HUES64 (cell line): ENCODE measurements at regions not wholly inside any gene's neighbourhood (a gene's known extent, or its start where the extent isn't known, plus 50 kb on each side); places are given as distances from the start of the nearest gene placed in this dataset.

ENCODE experiments used
- H3K27ac ChIP-seq: 2 replicates; pipeline ENCODE4 v1.7.0; 2013; ENCODE audit warnings: low read depth, low read length, inconsistent platforms
- H3K27me3 ChIP-seq: 2 replicates; pipeline ENCODE4 v1.6.1; 2013; ENCODE audit warnings: mild to moderate bottlenecking, low read length; ENCODE audit not compliant: insufficient read depth
- H3K36me3 ChIP-seq: 2 replicates; pipeline ENCODE4 v1.6.1; 2013; ENCODE audit warnings: mild to moderate bottlenecking, low read length; ENCODE audit not compliant: insufficient read depth
- H3K4me1 ChIP-seq: 2 replicates; pipeline ENCODE4 v1.6.1; 2013; ENCODE audit warnings: mild to moderate bottlenecking, low read length, moderate library complexity; ENCODE audit not compliant: insufficient read depth
- H3K4me3 ChIP-seq: 2 replicates; pipeline ENCODE4 v1.5.1; 2013; ENCODE audit warnings: mild to moderate bottlenecking, low read length, moderate library complexity
- H3K9ac ChIP-seq: 2 replicates; pipeline ENCODE4 v1.6.1; 2013; ENCODE audit warnings: mild to moderate bottlenecking, low read depth, low read length
- H3K9me3 ChIP-seq: 2 replicates; pipeline ENCODE4 v1.6.1; 2013; ENCODE audit warnings: low read depth, low read length; ENCODE audit not compliant: insufficient read depth
- WGBS: fragments of 150-250, 120-280 bp; methylation state at CpG from one replicate; pipeline ENCODE4 v1.1.7; 2013; ENCODE audit warnings: missing lambda C conversion rate; 5-methylcytosine and 5-hydroxymethylcytosine counted together

DNA sequence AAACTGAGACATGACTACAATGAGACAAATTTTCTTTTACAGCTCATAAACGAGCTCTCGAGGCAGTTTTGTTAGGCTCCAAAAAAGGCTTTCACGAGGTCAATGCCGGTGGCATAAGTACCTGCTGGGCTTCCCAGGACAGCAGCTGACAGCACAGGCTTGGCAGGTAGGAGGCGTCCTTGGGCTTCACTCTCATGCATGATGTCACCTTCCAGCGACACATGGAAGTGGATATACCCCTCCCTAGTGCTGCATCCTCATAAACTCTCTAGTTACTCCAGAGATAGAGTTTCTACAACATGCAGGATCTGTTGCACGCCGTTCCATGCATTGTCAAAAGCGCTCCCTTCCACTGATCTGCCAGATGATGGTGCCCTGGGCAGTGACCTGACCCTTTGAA, 112.5 kb upstream of the PAXBP1 start:
- WGBS, result 72% methylated on average over 9 of the region's 9 CpGs
- Histone ChIP-seq H3K9me3 (no peaks in the 10 kb centered on the region), H3K9ac (no peak overlapping the region), H3K4me1 (no peaks in the 10 kb centered on the region), H3K36me3 (no peaks in the 10 kb centered on the region), H3K27ac (no peak overlapping the region), H3K4me3 (no peak overlapping the region), H3K27me3 (no peaks in the 10 kb centered on the region)

GRCh38 chr21:32886339-32886738, 114.8 kb upstream of the PAXBP1 start:
- no peaks in the 10 kb centered on the region for H3K4me1 ChIP-seq
- H3K9ac ChIP-seq, result no peak overlapping the region
- no peak overlapping the region for H3K4me3 ChIP-seq
- no peaks in the 10 kb centered on the region for H3K36me3 ChIP-seq
- no peaks in the 10 kb centered on the region for H3K9me3 ChIP-seq
- H3K27ac ChIP-seq, result no peak overlapping the region
- 94% methylated on average over 9 of the region's 9 CpGs for WGBS
- H3K27me3 ChIP-seq, result no peaks in the 10 kb centered on the region

DNA sequence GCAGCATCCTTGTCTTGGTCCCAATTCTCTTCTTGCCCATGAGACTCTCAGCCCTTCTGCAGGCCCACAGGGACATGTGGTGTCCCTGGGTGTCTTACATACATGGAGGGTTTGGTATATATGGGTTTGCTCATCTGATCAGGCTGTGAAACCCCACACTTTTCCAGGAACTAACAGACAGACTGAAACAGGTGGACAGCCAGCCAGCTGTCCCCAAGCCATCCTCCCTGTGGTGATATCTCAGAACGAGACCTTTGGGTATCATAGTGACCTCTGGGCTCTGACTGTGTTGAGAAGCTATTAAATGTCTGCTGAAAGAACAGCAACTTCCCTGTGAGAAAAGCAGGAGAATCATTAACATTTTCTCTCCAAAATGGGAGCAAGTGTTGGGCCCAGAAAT, 115.5 kb upstream of the PAXBP1 start:
- no peak overlapping the region for H3K4me3 ChIP-seq
- H3K27me3 ChIP-seq, result no peaks in the 10 kb centered on the region
- no peaks in the 10 kb centered on the region for H3K36me3 ChIP-seq
- WGBS, result 80% methylated on average over 1 of the region's 1 CpG
- H3K4me1 ChIP-seq, result no peaks in the 10 kb centered on the region
- H3K9ac ChIP-seq, result no peak overlapping the region
- no peak overlapping the region for H3K27ac ChIP-seq
- no peaks in the 10 kb centered on the region for H3K9me3 ChIP-seq

DNA sequence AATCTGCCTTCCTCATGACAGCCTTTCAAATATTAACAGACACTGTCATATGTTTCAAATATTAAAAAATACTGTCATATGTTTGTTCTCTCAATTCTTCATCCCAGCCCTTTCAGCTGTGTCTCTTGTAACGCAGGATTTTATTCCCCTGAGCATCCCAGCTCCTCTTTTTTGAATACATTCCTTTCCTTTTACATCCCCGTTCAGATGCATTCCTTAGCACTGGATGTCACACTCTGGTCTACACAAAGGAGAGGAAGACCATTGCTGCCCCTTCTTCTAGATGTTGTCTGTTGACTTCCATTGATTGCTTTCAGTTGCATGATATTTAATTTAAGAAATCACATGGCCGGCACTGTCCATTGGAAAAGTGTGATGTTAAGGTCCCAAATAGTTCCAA, 117.4 kb upstream of the PAXBP1 start:
- no peak overlapping the region for H3K9ac ChIP-seq
- H3K4me3 ChIP-seq, result no peak overlapping the region
- no peaks in the 10 kb centered on the region for H3K9me3 ChIP-seq
- H3K36me3 ChIP-seq, result no peaks in the 10 kb centered on the region
- H3K27me3 ChIP-seq, result no peaks in the 10 kb centered on the region
- H3K27ac ChIP-seq, result no peak overlapping the region
- no peaks in the 10 kb centered on the region for H3K4me1 ChIP-seq
- 69% methylated on average over 3 of the region's 3 CpGs for WGBS

- Histone ChIP-seq H3K4me3 (no peak overlapping the region), H3K27ac (no peak overlapping the region), H3K9ac (no peak overlapping the region), H3K4me1 (no peaks in the 10 kb centered on the region), H3K36me3 (no peaks in the 10 kb centered on the region), H3K9me3 (no peaks in the 10 kb centered on the region), H3K27me3 (no peaks in the 10 kb centered on the region)
- 98% methylated on average over 3 of the region's 3 CpGs for WGBS
These were observed 118.0 kb upstream of the PAXBP1 start for GRCh38 chr21:32889596-32889995.

DNA sequence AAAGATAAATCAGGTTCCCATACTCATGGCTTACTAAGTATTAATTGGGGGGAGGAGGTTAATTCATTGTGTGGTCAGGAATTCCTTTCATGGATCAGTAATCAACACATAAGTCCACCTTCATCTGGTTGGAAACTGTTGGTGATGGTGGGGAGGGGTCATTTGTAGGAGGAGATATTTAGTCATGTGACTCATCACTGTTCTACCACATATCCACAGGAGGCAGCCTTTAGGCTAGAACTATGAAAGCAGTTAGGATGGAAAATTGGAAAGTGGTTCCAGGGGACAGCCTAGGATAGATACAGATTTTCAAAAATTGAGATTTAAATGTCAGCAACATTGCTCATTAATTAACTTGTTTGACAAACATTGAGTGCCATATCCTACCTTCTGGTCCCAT, 122.8 kb upstream of the PAXBP1 start:
- Histone ChIP-seq H3K27me3 (no peaks in the 10 kb centered on the region), H3K4me1 (no peaks in the 10 kb centered on the region), H3K4me3 (no peak overlapping the region), H3K9ac (no peak overlapping the region), H3K27ac (no peak overlapping the region), H3K9me3 (0 out of 2 replicates have a peak, but pooled peaks cover 5% of the 10 kb centered on the region), H3K36me3 (no peaks in the 10 kb centered on the region)

- Histone ChIP-seq H3K4me1 (no peaks in the 10 kb centered on the region), H3K9ac (no peak overlapping the region), H3K27me3 (no peaks in the 10 kb centered on the region), H3K4me3 (no peak overlapping the region), H3K9me3 (no peaks in the 10 kb centered on the region), H3K36me3 (no peaks in the 10 kb centered on the region), H3K27ac (no peak overlapping the region)
- 88% methylated on average over 3 of the region's 4 CpGs for WGBS
These were observed 124.9 kb upstream of the OLIG2 start for GRCh38 chr21:32900814-32901213.

DNA sequence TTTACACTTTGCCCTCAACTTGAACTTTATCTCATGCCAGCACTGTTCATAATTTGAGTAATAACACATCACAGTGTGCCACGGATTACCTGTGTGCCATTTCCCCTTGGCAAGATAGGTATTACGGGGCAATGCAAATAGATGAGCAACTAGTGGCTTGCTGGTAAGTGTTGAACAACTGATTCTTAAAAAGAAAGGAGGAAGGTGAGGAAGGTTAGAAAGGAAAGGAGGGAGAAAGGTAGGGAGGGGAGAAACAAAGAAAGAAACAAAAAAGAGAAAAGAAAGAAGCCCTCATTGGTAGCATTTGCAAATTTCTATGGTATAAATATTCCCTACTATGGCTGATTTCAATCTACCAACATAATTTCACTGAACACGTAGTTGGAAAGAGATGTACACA, 118.2 kb upstream of the OLIG2 start:
- WGBS, result 95% methylated on average over 3 of the region's 3 CpGs
- Histone ChIP-seq H3K9me3 (no peaks in the 10 kb centered on the region), H3K4me1 (no peaks in the 10 kb centered on the region), H3K36me3 (no peaks in the 10 kb centered on the region), H3K4me3 (no peak overlapping the region), H3K27me3 (no peaks in the 10 kb centered on the region), H3K27ac (no peak overlapping the region), H3K9ac (no peak overlapping the region)

DNA sequence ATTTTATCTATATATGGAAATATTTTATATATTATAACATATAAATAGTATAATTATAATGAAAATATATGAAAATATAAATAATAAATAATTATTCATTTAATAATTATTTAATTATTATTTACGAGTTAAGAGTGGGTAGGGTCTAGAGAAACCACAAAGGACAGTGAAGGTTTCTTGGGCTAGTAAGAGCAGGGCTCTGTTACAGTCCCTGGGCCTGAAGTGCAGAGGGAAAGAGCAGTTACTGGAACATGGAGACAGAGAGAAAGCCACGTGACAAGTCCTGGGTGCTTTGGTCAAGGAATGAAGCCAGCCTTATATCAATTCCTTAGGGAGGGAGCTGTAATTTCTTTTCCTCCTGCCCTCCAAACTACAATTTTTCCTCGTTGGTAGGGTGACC, 117.2 kb upstream of the OLIG2 start:
- Histone ChIP-seq H3K9me3 (no peaks in the 10 kb centered on the region), H3K4me3 (no peak overlapping the region), H3K4me1 (no peaks in the 10 kb centered on the region), H3K36me3 (no peaks in the 10 kb centered on the region), H3K9ac (no peak overlapping the region), H3K27me3 (no peaks in the 10 kb centered on the region; the same call in 1 of the 2 replicates), H3K27ac (no peak overlapping the region)
- WGBS, result 91% methylated on average over 3 of the region's 3 CpGs

DNA sequence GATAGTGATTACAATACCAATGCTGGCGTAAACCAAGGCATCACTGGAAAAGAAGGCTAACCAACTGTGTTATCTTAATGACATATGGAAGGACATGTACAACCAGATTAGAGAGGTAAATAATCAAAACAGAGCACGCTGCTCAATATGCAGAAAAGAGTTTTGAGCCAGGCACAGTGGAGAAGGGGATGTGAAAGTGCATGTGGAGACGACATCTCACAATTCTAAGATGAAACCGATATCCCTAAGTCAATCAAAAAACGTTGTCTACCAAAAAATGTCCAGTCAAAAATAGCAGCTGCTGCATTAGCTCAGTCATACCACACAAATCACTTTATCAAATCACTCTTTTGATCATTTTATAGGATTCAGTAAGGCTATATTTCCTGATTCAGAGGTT, 116.3 kb upstream of the OLIG2 start:
- Histone ChIP-seq H3K27me3 (no peaks in the 10 kb centered on the region; the same call in 1 of the 2 replicates), H3K4me3 (no peak overlapping the region), H3K9ac (no peak overlapping the region), H3K4me1 (no peaks in the 10 kb centered on the region), H3K36me3 (no peaks in the 10 kb centered on the region), H3K27ac (no peak overlapping the region), H3K9me3 (no peaks in the 10 kb centered on the region)
- 92% methylated on average over 5 of the region's 5 CpGs for WGBS

- 88% methylated on average over 3 of the region's 3 CpGs for WGBS
- Histone ChIP-seq H3K4me3 (no peak overlapping the region), H3K36me3 (no peaks in the 10 kb centered on the region), H3K9ac (no peak overlapping the region), H3K4me1 (peaks cover 7% of the 10 kb centered on the region), H3K27ac (no peak overlapping the region), H3K9me3 (peaks cover 10% of the 10 kb centered on the region; the same call in 1 of the 2 replicates), H3K27me3 (no peaks in the 10 kb centered on the region; the same call in 1 of the 2 replicates)
These were observed 111.2 kb upstream of the OLIG2 start for GRCh38 chr21:32914424-32915039.

GRCh38 chr21:32915099-32915498, 110.6 kb upstream of the OLIG2 start:
- Histone ChIP-seq H3K9me3 (peaks cover 10% of the 10 kb centered on the region; the same call in 1 of the 2 replicates), H3K27ac (no peak overlapping the region), H3K4me3 (no peak overlapping the region), H3K36me3 (no peaks in the 10 kb centered on the region), H3K9ac (no peak overlapping the region), H3K27me3 (no peaks in the 10 kb centered on the region; the same call in 1 of the 2 replicates), H3K4me1 (peaks cover 7% of the 10 kb centered on the region)
- 100% methylated on average over 1 of the region's 1 CpG for WGBS
